NCI-H2196 treated with DMSO at 0.1 percent for 48 hours (cell line): ENCODE measurements at regions not wholly inside any gene's neighbourhood (a gene's known extent, or its start where the extent isn't known, plus 50 kb on each side); places are given as distances from the start of the nearest gene placed in this dataset.

Source experiments
- DNase-seq: peaks from one replicate; lab custom pipeline; 2025; ENCODE audit not compliant: unreplicated experiment; lab: John Stamatoyannopoulos, UW

DNA sequence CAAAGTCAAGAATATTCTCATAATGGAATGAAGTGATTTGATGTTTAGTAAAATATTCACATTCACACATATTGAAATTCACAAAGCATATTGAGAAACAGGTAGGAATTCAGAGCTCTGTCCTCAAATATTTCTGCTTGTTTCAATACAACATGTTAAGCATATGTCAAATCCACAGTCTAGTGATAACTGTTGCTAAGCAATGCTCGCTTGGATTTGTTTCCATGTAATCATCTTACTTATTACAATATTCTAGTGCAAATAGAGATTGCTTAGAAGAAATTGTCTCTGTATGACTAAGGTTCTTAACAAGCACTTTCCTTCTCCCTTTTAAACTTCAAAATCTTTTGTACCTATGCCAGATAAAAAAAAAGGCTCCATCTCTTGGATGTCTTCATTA is 995.7 kb downstream of the CDH18 start:
- no peak for DNase-seq

- no peak for DNase-seq
Observed at GRCh38 chr5:18999478-18999877, 988.5 kb downstream of the CDH18 start.

GRCh38 chr5:19001054-19001453 is 986.9 kb downstream of the CDH18 start:
- no peak for DNase-seq

DNA sequence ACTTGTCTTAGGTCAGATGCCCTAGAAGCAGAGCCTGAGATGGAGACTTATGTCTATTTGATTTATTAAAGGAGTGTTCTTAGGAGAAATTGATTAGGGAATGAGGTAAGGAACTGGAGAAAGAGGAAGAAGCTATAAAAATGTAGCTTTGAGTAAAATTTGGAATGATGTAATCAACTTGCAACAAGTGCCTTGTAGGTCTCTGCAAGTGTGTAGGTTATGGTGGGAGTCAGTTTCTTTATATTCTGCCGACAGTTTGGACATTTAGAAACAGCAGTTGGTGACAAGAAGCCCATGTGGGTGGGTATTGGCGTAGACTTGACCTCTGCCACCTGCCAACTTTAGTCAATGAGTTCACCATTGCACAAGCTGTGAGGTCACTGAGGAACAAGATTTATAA is 986.5 kb downstream of the CDH18 start:
- DNase-seq = no peak

GRCh38 chr5:19002111-19002510 is 985.9 kb downstream of the CDH18 start:
- no peak for DNase-seq

DNA sequence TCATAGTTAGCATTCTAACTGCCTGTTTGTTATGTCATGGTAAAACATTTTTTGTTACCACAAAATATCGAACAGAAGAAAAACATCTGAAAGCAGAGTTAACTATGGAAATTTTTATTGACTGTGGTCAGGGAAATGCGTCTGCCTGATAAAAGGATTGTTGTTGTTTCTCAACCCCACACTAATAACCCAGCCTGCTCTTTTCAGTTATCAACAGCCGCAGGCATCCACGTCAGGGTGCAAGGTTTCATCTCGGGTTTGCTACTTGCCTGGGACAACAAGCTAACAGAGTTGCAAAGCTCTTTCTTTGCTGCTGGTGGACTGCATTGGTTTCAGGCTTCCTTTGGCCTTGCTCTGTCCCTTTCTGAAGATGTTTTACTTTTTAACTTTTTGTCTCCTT is 969.2 kb downstream of the CDH18 start:
- DNase-seq = no peak

DNA sequence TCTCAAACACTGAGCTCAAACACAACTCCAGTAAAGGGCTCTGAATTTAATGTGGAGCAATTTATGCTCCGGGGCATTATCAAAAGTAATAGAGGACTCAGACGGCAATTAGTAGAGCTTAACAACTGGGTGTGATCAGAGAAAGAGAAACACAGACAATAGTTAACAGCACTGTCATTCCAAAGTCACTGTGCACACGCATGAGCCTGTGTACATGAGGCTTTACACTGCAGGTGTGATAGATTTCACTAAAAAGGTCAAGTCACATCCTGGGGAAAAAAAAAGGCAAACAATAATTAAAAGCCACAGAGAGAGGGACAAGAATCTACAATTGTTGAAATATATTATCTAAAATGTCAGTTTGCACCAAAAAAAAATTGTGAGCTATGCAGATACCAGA is 956.5 kb downstream of the CDH18 start:
- DNase-seq = no peak

DNA sequence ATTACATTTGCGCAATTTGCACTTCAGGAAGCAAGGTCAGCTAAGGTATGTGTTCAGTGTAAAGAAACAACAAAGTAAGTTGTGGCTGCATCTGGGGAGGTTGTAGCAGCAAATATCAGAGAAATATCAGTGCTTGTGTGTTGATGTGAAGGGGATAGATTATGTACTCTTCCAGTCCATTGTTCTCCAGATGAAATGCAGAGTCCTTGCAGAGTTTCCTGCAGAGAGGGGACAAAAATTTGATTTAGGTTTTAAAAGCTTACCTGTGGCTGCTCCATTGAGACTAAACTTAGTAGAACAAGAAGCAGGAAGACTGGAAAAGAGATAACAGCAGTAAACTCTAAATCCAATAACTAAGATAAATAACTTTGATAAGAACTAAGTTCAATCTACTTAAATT is 952.2 kb downstream of the CDH18 start:
- DNase-seq = no peak

DNA sequence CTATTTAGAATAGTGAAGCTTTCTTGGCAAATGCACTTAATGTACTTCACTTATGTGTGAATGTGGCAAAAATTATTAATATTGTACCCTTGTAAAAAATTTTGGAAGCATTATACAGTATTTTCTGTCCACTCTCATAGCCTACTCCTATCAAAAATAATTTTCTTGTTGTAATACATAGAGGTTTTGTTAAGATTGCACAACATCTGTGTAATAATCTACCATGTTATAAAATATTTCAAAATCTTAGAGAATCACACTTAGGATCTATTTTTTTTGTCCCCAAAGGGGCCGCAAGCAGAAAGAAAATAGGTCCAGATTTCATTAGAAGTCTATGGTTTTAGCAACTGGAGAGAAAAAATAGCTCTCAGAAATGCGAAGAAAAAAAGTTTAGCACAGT is 945.9 kb downstream of the CDH18 start:
- no peak for DNase-seq

DNA sequence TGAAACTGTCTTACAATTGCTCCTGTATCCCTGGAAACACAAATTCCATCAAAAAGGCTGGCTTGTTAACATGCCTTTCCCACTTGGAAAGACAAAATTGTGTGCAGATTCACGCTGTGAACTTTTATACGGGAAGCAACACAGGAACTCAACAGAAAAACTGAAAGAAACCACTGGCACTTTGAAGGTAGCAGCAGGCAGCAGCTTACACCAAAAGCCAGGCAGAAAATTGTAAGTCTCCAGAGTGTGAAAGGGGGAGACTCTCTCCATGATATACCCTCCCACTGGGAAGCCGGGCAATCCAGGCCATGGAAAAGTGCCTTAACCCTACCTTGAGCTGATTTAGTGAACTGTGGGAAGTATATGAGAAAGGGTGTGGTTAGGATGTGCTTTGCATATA is 943.7 kb downstream of the CDH18 start:
- DNase-seq = no peak

DNA sequence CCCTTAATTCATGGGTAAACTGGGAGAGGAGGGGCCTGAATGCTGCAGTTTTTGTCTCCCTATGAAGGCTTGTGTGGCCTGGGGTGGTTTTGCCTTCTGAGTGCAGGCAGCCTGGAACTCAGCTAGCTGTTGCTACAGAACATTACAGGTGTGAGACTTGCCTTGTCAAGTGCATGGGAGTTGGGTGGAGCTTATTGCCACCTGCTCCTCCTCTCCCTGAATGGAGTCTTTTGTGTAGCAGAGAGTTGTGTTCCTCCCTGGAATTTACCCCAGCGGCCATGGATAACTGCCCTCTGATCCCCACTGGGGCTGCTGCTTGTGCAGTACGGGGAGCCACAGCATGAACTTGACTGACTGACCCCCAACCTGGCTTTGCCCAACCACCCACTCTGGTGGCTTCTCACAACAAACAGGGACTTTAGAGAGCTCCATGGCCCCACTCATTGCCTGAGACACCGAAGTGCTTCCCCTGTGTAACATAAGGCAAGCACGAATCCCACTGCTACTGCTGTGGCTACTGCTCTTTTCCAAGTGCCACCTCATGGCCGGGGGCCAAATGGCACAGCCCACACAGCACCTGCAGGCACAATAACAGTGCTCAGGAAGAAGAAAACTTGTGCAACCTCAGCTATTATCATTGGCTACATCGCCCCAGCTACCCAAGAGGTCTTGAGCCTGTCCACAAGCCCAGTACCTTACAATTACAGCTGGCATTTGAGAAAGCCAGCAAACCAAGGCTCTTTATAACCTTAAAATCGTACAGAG is 942.9 kb downstream of the CDH18 start:
- DNase-seq = no peak

DNA sequence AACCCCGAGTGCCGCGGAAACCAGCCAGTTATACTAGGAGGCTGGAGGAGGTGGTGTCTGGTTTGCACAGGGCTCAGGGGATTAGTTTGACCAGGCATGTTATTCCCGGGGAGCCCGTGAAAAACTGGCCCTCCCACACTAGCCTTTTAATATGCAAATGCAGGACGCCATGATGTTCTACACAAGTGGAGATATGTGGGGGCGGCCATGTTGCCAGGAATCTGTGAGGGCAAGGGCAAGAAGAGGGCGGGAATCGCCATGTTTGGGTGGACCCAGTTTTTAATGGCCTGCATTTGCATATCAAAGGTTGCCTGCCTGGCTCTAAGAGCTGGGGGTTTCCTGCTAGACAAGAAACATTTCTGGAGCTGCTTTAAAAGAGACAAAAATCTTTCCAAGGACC is 940.7 kb downstream of the CDH18 start:
- DNase-seq = no peak

GRCh38 chr5:19048726-19049125 is 939.3 kb downstream of the CDH18 start:
- DNase-seq = no peak

GRCh38 chr5:19058216-19058615 is 929.8 kb downstream of the CDH18 start:
- DNase-seq = no peak

DNA sequence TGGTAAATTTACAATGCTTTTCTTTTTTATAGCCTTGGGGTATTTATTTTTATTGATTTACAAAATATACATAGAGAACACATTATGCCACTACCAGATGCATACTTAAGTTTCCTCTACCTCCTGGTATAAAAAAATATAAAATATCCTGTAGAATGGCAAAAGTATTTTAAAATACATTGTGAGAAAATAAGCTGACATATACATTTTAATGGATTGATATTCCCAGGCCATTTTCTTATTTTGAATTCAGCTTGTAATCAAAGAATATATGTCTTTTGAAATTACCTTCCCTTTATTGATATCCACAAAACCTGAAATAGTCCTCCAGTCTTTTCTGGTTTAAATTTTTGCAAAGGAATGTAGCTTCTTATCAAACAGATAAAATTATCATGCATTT is 923.9 kb downstream of the CDH18 start:
- DNase-seq = no peak

DNA sequence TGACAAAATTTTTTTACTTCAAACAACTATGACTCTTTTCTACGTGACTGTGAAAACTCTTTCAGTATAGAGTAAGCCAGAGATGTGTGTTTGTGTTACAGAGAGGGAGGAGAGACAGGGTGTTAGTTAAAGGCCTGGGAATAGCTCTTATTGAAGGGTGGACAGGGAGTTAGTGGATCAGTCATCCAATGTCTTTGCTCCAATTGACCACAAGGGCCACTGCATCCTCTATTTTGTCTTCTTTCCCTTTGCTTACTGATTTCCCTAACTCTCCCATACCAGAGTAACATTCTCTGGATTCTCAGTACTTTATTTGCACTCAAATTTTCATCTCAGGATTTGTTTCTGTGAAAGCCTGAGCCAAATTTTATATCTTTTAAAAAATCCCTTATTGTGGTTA is 920.3 kb downstream of the CDH18 start:
- no peak for DNase-seq

DNA sequence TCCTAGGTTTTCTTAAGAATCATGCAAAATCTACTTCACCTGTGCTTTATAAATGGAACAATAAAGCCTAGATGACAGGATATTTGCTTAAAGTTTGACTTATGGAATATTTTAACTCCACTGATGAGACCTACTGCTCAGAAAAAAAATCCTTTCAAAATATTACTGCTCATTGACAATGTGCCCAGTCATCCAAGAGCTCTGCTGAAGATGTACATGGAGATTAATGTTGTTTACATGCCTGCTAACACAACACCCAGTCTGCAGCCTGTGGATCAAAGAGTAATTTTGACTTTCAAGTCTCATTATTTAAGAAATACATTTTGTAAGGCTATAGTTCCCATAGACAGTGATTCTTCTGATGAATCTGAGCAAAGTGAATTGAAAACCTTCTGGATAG is 889.6 kb downstream of the CDH18 start:
- no peak for DNase-seq

DNA sequence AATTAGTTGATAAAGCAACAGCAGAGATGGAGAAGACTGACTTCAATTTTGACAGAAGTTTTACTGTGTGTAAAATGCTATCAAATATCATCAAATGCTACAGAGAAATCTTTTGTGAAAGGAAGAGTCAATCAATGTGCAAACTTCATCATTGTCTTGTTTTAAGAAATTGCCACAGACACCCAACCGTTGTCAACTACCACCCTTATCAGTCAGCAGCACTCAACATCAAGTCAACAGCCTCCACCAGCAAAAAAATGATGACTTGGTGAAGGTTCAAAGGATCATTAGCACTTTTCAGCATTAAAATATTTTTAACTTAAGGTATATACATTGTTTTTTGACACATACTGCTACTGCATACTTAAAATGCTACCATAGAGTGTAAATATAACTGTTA is 888.8 kb downstream of the CDH18 start:
- DNase-seq = no peak

DNA sequence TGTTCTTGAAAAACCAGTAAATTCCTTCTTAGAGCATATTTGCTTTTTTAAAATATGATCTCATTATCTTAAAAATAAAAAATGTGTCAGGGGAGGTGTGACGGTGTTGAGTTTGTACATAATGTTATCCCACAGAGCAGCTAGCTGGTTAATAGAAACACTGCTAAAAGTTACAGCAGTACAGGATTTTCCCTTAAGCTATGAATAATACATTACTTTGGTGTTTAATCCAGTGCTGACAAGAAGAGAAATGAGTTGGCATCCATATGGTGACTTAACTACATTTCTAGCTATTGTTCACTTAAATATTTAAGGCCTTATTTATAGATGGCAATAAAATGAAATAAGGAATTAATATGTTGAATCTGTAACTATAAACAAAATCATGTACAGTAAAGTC is 883.1 kb downstream of the CDH18 start:
- DNase-seq = no peak

- DNase-seq = no peak
Observed at GRCh38 chr5:19122923-19123322, 865.1 kb downstream of the CDH18 start.

DNA sequence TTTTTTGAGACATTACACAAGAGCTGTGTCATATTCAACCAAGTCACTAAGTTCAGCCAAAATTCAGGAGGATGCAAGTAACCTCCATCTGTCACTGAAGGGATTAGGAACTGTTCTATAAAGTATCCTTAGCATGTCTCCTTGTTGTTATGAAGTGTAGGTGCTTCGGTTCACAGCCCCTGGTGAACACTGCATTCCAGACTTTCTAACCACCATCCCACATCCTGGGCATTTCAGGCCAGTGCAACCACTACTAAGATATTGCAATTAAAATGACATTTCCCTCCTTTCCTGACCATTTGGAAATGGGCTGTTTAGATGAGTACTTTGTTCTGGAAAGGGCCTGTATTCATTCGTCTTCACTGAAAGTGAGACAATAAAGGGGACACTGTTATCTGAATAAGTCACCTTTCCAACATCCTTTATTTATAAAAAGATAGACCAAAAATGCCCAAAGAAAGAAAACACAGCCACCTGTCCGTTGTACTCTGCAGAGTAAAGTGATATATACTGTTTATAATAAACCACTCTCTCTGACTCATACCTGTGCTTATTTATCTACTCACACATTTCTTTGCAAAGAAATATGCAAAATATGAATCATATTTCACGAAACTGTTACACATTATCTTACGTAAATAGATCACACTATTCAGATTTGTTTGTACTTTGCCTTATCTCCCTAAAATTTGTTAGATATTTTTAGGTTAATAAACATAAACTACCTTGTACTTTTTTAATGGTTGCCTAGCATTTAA is 861.9 kb downstream of the CDH18 start:
- DNase-seq = no peak

DNA sequence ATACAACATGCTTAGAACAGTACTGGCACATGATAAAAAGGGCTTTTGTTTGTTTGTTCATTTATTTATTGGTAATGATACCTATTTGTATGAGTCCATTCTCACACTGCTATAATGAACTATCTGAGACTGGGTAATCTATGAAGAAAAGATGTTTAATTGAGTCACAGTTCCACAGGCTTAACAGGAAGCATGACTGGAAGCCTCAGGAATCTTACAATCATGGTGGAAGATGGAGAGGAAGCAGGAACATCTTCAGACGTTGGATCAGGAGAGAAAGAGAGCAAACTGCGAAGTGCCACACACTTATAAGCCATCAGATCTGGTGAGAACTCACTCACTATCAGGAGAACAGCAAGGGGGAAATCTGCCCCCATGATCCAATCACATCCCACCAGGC is 847.7 kb downstream of the CDH18 start:
- DNase-seq = no peak
